Natural killer cell (primary cell): ENCODE measurements at regions not wholly inside any gene's neighbourhood (a gene's known extent, or its start where the extent isn't known, plus 50 kb on each side); places are given as distances from the start of the nearest gene placed in this dataset.

ENCODE experiments used
- ATAC-seq, 3 donors: fragments of 150-1000 bp in 2 of 3; fragments of 200-7000 bp in 1 of 3; cut with Tn5 transposase; 1 replicate in 1 of 3; 2 replicates in 2 of 3; pipeline ENCODE4 v1.10.0; 2021; ENCODE audit warnings: mild to moderate bottlenecking in 2 of 3, moderate library complexity in 2 of 3
- DNase-seq, 2 donors: peaks; one replicate each; pipeline versions ENCODE4 v3.0.0 to v3.0.0-alpha.2; 2013 to 2021; ENCODE audit warnings: mixed read lengths in 1 of 2
- H3K27ac ChIP-seq: one replicate; pipeline ENCODE4 v1.5.1; 2013; ENCODE audit warnings: mild to moderate bottlenecking, low read length
- H3K27me3 ChIP-seq: one replicate; pipeline ENCODE4 v1.6.1; 2013; ENCODE audit warnings: low read length; ENCODE audit not compliant: control insufficient read depth, insufficient read depth
- H3K36me3 ChIP-seq: one replicate; pipeline ENCODE4 v1.6.1; 2013; ENCODE audit warnings: low read length; ENCODE audit not compliant: control insufficient read depth, insufficient read depth
- H3K4me1 ChIP-seq: one replicate; pipeline ENCODE4 v1.6.1; 2013; ENCODE audit warnings: low read length; ENCODE audit not compliant: control insufficient read depth, insufficient read depth
- H3K4me3 ChIP-seq: one replicate; pipeline ENCODE4 v1.5.1; 2013; ENCODE audit warnings: low read length
- H3K9me3 ChIP-seq: one replicate; pipeline ENCODE4 v1.6.1; 2013; ENCODE audit warnings: low read length; ENCODE audit not compliant: control insufficient read depth, insufficient read depth
- H3K27ac Mint-ChIP-seq, 2 donors: one replicate each; pipeline ENCODE4 v1.8.0; 2022; ENCODE audit warnings: mild to moderate bottlenecking in 2 of 2, mixed read lengths in 2 of 2, moderate library complexity in 1 of 2
- H3K27me3 Mint-ChIP-seq, 2 donors: one replicate each; pipeline ENCODE4 v1.8.0; 2022; ENCODE audit warnings: low read depth in 2 of 2, mixed read lengths in 2 of 2
- H3K36me3 Mint-ChIP-seq: one replicate; pipeline ENCODE4 v1.8.0; 2022; ENCODE audit warnings: mixed read lengths
- H3K4me1 Mint-ChIP-seq, 2 donors: one replicate each; pipeline ENCODE4 v1.8.0; 2022; ENCODE audit warnings: mixed read lengths in 2 of 2
- H3K4me3 Mint-ChIP-seq: one replicate; pipeline ENCODE4 v1.8.0; 2022; ENCODE audit warnings: mild to moderate bottlenecking, moderate library complexity, mixed read lengths
- H3K9me3 Mint-ChIP-seq, 2 donors: one replicate each; pipeline ENCODE4 v1.8.0; 2022; ENCODE audit warnings: mixed read lengths in 2 of 2
- CTCF ChIP-seq: fragments of 200-600 bp; IDR thresholded peaks from one replicate; pipeline ENCODE4 v1.8.0; 2022; ENCODE audit warnings: antibody characterized with exemption
- WGBS: methylation state at CpG from one replicate; pipeline ENCODE4 v1.1.7; 2013; ENCODE audit warnings: missing lambda C conversion rate; ENCODE audit not compliant: insufficient coverage; 5-methylcytosine and 5-hydroxymethylcytosine counted together
- intact Hi-C: fragments of 100-400 bp; cut with micrococcal nuclease; formaldehyde crosslinking; loops from one replicate; pipeline ENCODE4 v1.14.2; 2022

- intact Hi-C loops = no loop called here
- Mint-ChIP-seq H3K4me3 (no peak overlapping the region), H3K4me1 (no peaks in the 10 kb centered on the region), H3K27ac (no peak overlapping the region), H3K36me3 (peaks cover 7% of the 10 kb centered on the region), H3K9me3 (peaks cover 5 to 8% of the 10 kb centered on the region in 2 donors), H3K27me3 (no peaks in the 10 kb centered on the region)
- no peak for TF ChIP-seq CTCF
- no CpG with 5 or more reads among the region's 1 CpG for WGBS
- Histone ChIP-seq H3K27me3 (no peaks in the 10 kb centered on the region), H3K9me3 (no peaks in the 10 kb centered on the region), H3K4me1 (no peaks in the 10 kb centered on the region), H3K36me3 (no peaks in the 10 kb centered on the region), H3K4me3 (no peak overlapping the region), H3K27ac (no peak overlapping the region)
- ATAC-seq = no peak
- DNase-seq = no peak
These were observed 990.5 kb downstream of the OTOL1 start for GRCh38 chr3:162487138-162487537.

- H3K36me3 Mint-ChIP-seq = peaks cover 7% of the 10 kb centered on the region
- H3K27ac Mint-ChIP-seq = no peak overlapping the region
- H3K36me3 ChIP-seq = no peaks in the 10 kb centered on the region
- no peak overlapping the region for H3K4me3 ChIP-seq
- intact Hi-C loops = no loop called here
- no peak overlapping the region for H3K4me3 Mint-ChIP-seq
- no peaks in the 10 kb centered on the region for H3K9me3 ChIP-seq
- H3K4me1 Mint-ChIP-seq = no peaks in the 10 kb centered on the region
- DNase-seq (no peak), ATAC-seq (no peak)
- H3K27me3 ChIP-seq = no peaks in the 10 kb centered on the region
- no peaks in the 10 kb centered on the region for H3K4me1 ChIP-seq
- H3K9me3 Mint-ChIP-seq = peaks cover 6 to 8% of the 10 kb centered on the region in 2 donors
- H3K27ac ChIP-seq = no peak overlapping the region
- H3K27me3 Mint-ChIP-seq = no peaks in the 10 kb centered on the region
- TF ChIP-seq CTCF = no peak
- WGBS = 88% methylated on average over 2 of the region's 2 CpGs
These were observed 993.2 kb downstream of the OTOL1 start for GRCh38 chr3:162489853-162490252.

GRCh38 chr3:162491952-162492351, 995.3 kb downstream of the OTOL1 start:
- Mint-ChIP-seq H3K4me1 (no peaks in the 10 kb centered on the region), H3K27ac (no peak overlapping the region), H3K9me3 (peaks cover 8 to 17% of the 10 kb centered on the region in 2 donors), H3K4me3 (no peak overlapping the region), H3K27me3 (no peaks in the 10 kb centered on the region), H3K36me3 (peaks cover 14% of the 10 kb centered on the region)
- Histone ChIP-seq H3K4me1 (no peaks in the 10 kb centered on the region), H3K9me3 (peaks cover 6% of the 10 kb centered on the region), H3K27me3 (no peaks in the 10 kb centered on the region), H3K27ac (no peak overlapping the region), H3K4me3 (no peak overlapping the region), H3K36me3 (no peaks in the 10 kb centered on the region)
- ATAC-seq = no peak
- DNase-seq = no peak
- 54% methylated on average over 1 of the region's 1 CpG for WGBS
- TF ChIP-seq CTCF = no peak
- intact Hi-C loops = no loop called here

- WGBS = 66% methylated on average over 3 of the region's 4 CpGs
- Histone ChIP-seq H3K27ac (no peak overlapping the region), H3K9me3 (peaks cover 6% of the 10 kb centered on the region), H3K27me3 (no peaks in the 10 kb centered on the region), H3K36me3 (no peaks in the 10 kb centered on the region), H3K4me1 (no peaks in the 10 kb centered on the region), H3K4me3 (no peak overlapping the region)
- Mint-ChIP-seq H3K4me1 (no peaks in the 10 kb centered on the region), H3K27me3 (no peaks in the 10 kb centered on the region), H3K9me3 (peaks cover 8 to 18% of the 10 kb centered on the region in 2 donors), H3K27ac (no peak overlapping the region), H3K36me3 (peaks cover 14% of the 10 kb centered on the region), H3K4me3 (no peak overlapping the region)
- intact Hi-C loops = no loop called here
- no peak for TF ChIP-seq CTCF
- DNase-seq = no peak
- no peak for ATAC-seq
These were observed 996.0 kb downstream of the OTOL1 start for GRCh38 chr3:162492446-162493081.
